OCI-LY1 (cell line): ENCODE measurements at regions not wholly inside any gene's neighbourhood (a gene's known extent, or its start where the extent isn't known, plus 50 kb on each side); places are given as distances from the start of the nearest gene placed in this dataset.

ENCODE experiments used
- CTCF ChIP-seq: fragments of 200-600 bp; sonication (generic), shearing (Covaris generic); IDR thresholded peaks from 2 replicates; pipeline ENCODE4 v1.5.1; 2017; ENCODE audit warnings: mild to moderate bottlenecking, antibody characterized with exemption, low read length, moderate library complexity, mixed read lengths
- EZH2 ChIP-seq: fragments of 200-600 bp; sonication (generic), shearing (Covaris generic); IDR thresholded peaks from 2 replicates; pipeline ENCODE4 v1.8.0; 2017; ENCODE audit warnings: borderline replicate concordance, mixed run types, mild to moderate bottlenecking, antibody characterized with exemption, low read length, moderate library complexity, mixed read lengths

- no peak for TF ChIP-seq CTCF
- no peak for TF ChIP-seq EZH2
Measured at GRCh38 chr3:177439694-177440269, 242.5 kb upstream of the TBL1XR1 start.
